Astrocyte of the cerebellum (primary cell): ENCODE measurements at regions not wholly inside any gene's neighbourhood (a gene's known extent, or its start where the extent isn't known, plus 50 kb on each side); places are given as distances from the start of the nearest gene placed in this dataset.

Source experiments
- DNase-seq: peaks from one replicate; pipeline ENCODE4 v3.0.0-alpha.2; 2011; ENCODE audit warnings: low read depth
- H3K4me3 ChIP-seq: 2 replicates; pipeline ENCODE4 v1.5.1; 2011; ENCODE audit warnings: mild to moderate bottlenecking, low read depth, low read length, moderate library complexity
- in situ Hi-C: cut with HindIII; loops from 2 replicates; pipeline ENCODE4 v1.10.0; 2017; ENCODE audit warnings: low sequenced_read_pairs
- TF ChIP-seq, protein P1 (sequence below): IDR thresholded peaks from 2 replicates; pipeline ENCODE4 v1.5.1; 2012; ENCODE audit warnings: low read length, low read depth, moderate library complexity, mild to moderate bottlenecking; ENCODE audit errors: missing control alignments

DNA sequence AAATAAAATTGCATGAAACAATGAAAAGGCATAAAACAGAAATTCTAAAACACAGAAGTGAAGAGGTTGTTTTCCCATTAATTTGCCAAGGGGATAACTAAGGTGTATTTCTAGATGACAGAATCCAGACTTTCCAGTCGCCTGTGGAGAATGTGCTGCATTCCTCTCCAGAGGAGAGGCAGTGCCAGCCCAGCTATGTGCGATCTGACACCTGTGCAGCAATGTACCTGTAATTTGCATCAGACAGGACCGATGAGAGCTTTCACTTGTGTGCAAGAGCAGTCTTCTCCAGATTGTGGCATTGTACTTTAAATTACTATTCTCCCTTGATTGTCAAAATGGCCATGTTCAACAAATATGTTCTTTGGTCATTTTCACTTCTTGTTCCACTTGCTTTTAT, 1037.9 kb downstream of the EFNB2 start:
- no peak for DNase-seq
- in situ Hi-C loops = no loop called here
- H3K4me3 ChIP-seq = no peak overlapping the region
- TF ChIP-seq, protein P1, sequence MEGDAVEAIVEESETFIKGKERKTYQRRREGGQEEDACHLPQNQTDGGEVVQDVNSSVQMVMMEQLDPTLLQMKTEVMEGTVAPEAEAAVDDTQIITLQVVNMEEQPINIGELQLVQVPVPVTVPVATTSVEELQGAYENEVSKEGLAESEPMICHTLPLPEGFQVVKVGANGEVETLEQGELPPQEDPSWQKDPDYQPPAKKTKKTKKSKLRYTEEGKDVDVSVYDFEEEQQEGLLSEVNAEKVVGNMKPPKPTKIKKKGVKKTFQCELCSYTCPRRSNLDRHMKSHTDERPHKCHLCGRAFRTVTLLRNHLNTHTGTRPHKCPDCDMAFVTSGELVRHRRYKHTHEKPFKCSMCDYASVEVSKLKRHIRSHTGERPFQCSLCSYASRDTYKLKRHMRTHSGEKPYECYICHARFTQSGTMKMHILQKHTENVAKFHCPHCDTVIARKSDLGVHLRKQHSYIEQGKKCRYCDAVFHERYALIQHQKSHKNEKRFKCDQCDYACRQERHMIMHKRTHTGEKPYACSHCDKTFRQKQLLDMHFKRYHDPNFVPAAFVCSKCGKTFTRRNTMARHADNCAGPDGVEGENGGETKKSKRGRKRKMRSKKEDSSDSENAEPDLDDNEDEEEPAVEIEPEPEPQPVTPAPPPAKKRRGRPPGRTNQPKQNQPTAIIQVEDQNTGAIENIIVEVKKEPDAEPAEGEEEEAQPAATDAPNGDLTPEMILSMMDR = no peak

DNA sequence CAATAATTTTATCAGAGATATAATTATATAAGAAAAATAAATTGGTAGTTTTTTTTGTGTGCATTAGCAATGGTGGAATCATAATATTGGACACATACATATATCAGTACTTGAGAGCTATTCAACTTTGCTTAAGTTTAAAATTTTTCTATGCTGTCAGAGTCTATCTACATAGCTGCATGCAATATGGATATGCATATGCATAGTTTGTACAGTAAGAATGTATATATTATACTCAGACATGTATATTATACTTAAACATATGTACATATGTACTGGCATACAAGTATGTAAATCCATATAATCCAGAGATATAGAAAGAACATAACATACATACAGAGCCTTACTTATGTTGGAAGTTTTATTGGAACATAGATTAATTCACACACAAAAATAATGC, 1043.2 kb downstream of the EFNB2 start:
- no peak for DNase-seq
- H3K4me3 ChIP-seq = no peak overlapping the region
- in situ Hi-C loops = no loop called here
- TF ChIP-seq, protein P1 = no peak

DNA sequence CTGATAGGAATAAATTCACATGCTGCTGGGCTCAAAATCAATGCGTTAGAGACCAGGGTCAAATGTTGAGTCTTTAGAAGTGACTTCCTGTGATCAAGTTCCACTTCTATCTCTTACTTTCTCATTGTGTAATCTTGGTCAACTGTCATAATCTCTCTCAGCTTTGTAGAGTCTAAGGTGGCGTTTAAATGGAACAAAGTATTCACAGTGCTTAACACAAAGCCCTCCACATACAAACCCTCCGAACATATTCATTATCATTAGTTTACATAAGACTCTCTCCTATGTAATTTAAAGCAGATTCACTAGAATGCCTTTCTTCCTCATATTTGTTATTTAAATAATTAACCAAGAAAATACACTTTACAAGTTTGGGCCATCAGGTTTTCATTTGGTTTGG, 1044.1 kb downstream of the EFNB2 start:
- no peak for DNase-seq
- TF ChIP-seq, protein P1 = no peak
- H3K4me3 ChIP-seq = no peak overlapping the region
- in situ Hi-C loops = no loop called here

DNA sequence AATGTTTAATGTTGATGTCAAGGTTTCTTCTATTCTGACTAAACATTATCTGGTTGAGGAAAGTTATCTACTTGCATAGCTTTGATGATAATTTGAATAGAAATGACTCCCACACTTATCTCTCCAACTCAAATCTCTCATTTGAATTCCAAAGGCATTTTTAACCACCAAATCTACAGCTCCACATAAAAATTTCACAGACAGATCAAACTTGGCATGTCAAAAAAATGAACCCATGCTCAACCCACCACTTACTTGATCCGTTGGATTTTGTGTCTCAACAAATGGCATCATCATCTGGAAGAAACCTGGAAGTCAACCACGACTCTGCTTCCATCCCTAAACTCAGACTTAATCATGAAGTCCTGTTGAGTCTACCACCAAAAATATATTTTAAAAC, 1050.4 kb downstream of the EFNB2 start:
- in situ Hi-C loops = no loop called here
- TF ChIP-seq, protein P1 = no peak
- DNase-seq = no peak
- H3K4me3 ChIP-seq = no peak overlapping the region

DNA sequence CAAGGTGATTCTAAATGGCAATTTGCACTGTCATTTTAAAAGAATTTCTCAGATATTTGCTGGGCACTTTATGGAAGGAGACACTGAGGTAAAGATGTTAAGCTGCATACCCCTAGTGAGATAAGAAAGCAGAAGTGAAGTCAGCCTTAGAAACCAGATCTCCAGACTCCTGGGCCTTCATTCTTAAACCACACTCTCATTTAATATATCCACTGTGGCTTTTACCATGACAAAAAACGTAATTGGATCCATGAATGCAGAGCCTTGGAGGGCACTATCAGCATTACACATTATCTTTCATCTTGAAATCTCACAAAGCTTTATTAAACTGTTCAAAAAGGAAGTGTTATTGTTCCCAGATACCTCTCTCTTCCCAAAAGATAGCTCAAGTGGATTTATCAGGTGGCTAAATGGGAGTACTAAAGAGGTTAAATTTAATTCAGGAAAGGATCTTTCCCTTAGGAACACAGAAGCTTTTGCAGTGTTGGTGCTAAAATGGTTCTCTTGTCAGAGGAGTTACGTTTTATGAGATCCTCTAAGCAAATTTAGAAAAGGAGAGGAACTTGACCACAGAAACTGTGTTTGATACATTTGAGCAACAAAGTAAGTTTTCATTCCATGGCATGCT, 1060.4 kb downstream of the EFNB2 start:
- TF ChIP-seq, protein P1 = no peak
- no peak overlapping the region for H3K4me3 ChIP-seq
- in situ Hi-C loops = no loop called here
- DNase-seq = no peak

DNA sequence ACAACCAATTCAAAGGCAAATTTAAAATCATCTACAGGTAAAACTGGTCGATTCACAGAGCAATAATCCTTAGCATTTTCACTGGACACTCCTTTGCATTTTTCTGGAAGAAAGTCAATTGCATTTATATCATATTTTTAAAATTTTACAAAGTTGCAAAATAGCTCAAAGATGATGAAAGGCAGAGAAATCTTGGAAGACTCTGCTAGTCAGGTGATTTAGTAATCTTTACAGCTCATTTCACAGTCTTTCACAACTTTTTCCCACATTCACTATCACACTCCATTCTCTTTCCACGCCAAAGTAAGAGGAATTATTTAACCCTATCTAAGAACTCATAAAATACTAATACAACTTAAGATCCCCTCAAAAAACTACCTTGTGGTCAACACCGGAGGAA, 1063.8 kb downstream of the EFNB2 start:
- no peak overlapping the region for H3K4me3 ChIP-seq
- no peak for DNase-seq
- TF ChIP-seq, protein P1 = no peak
- in situ Hi-C loops = no loop called here
